ENCODE measurements at regions not wholly inside any gene's neighbourhood (a gene's known extent, or its start where the extent isn't known, plus 50 kb on each side); places are given as distances from the start of the nearest gene placed in this dataset.

GRCh38 chr12:105423237-105423636, 92.7 kb downstream of the C12orf75 start:
- no peak for ATAC-seq
- Mint-ChIP-seq H3K9me3 (no peaks in the 10 kb centered on the region), H3K4me1 (ENCODE audit: low read depth) (no peaks in the 10 kb centered on the region), H3K4me3 (no peak overlapping the region), H3K27me3 (ENCODE audit: low read depth) (peaks cover 7% of the 10 kb centered on the region), H3K36me3 (ENCODE audit: insufficient read depth) (no peaks in the 10 kb centered on the region)
- DNase-seq = no peak

GRCh38 chr12:105423921-105424320, 93.4 kb downstream of the C12orf75 start:
- DNase-seq = no peak
- ATAC-seq = no peak
- H3K27me3 Mint-ChIP-seq (ENCODE audit: low read depth) = peaks cover 9% of the 10 kb centered on the region
- no peak overlapping the region for H3K4me3 Mint-ChIP-seq
- H3K4me1 Mint-ChIP-seq (ENCODE audit: low read depth) = no peaks in the 10 kb centered on the region
- no peaks in the 10 kb centered on the region for H3K9me3 Mint-ChIP-seq
- H3K36me3 Mint-ChIP-seq (ENCODE audit: insufficient read depth) = no peaks in the 10 kb centered on the region

- ATAC-seq (no peak), DNase-seq (no peak)
- H3K36me3 Mint-ChIP-seq (ENCODE audit: insufficient read depth) = no peaks in the 10 kb centered on the region
- no peaks in the 10 kb centered on the region for H3K4me1 Mint-ChIP-seq (ENCODE audit: low read depth)
- peaks cover 11% of the 10 kb centered on the region for H3K27me3 Mint-ChIP-seq (ENCODE audit: low read depth)
- H3K4me3 Mint-ChIP-seq = no peak overlapping the region
- no peaks in the 10 kb centered on the region for H3K9me3 Mint-ChIP-seq
These were observed 95.0 kb downstream of the C12orf75 start for GRCh38 chr12:105425254-105426174.

- ATAC-seq = no peak
- Mint-ChIP-seq H3K36me3 (ENCODE audit: insufficient read depth) (no peaks in the 10 kb centered on the region), H3K4me1 (ENCODE audit: low read depth) (no peaks in the 10 kb centered on the region), H3K9me3 (no peaks in the 10 kb centered on the region), H3K4me3 (no peak overlapping the region), H3K27me3 (ENCODE audit: low read depth) (peaks cover 11% of the 10 kb centered on the region)
- no peak for DNase-seq
These were observed 96.3 kb downstream of the C12orf75 start for GRCh38 chr12:105426766-105427165.

GRCh38 chr12:105427883-105428282, 97.4 kb downstream of the C12orf75 start:
- no peak for DNase-seq

GRCh38 chr12:105428793-105429395, 98.4 kb downstream of the C12orf75 start:
- H3K4me1 Mint-ChIP-seq (ENCODE audit: low read depth) = no peaks in the 10 kb centered on the region
- H3K4me3 Mint-ChIP-seq = no peak overlapping the region
- no peak for ATAC-seq
- H3K27me3 Mint-ChIP-seq (ENCODE audit: low read depth) = peaks cover 13% of the 10 kb centered on the region
- H3K9me3 Mint-ChIP-seq = no peaks in the 10 kb centered on the region
- no peaks in the 10 kb centered on the region for H3K36me3 Mint-ChIP-seq (ENCODE audit: insufficient read depth)
- DNase-seq = no peak

More at GRCh38 chr12:105427883-105428282, 97.4 kb downstream of the C12orf75 start:
- no peak overlapping the region for H3K4me3 Mint-ChIP-seq
- H3K4me1 Mint-ChIP-seq (ENCODE audit: low read depth) = no peaks in the 10 kb centered on the region
- no peaks in the 10 kb centered on the region for H3K9me3 Mint-ChIP-seq
- H3K36me3 Mint-ChIP-seq (ENCODE audit: insufficient read depth) = no peaks in the 10 kb centered on the region
- peak; percentile 46 to 48 for ATAC-seq
- peaks cover 11% of the 10 kb centered on the region for H3K27me3 Mint-ChIP-seq (ENCODE audit: low read depth)

- DNase-seq = no peak
These were observed 99.0 kb downstream of the C12orf75 start for GRCh38 chr12:105429511-105429910.

GRCh38 chr12:105431537-105432100, 101.1 kb downstream of the C12orf75 start:
- H3K36me3 Mint-ChIP-seq (ENCODE audit: insufficient read depth) = no peaks in the 10 kb centered on the region
- DNase-seq (no peak), ATAC-seq (no peak)
- no peaks in the 10 kb centered on the region for H3K9me3 Mint-ChIP-seq
- H3K4me3 Mint-ChIP-seq = no peak overlapping the region
- no peaks in the 10 kb centered on the region for H3K4me1 Mint-ChIP-seq (ENCODE audit: low read depth)
- peaks cover 16% of the 10 kb centered on the region for H3K27me3 Mint-ChIP-seq (ENCODE audit: low read depth)

More at GRCh38 chr12:105429511-105429910, 99.0 kb downstream of the C12orf75 start:
- Mint-ChIP-seq H3K4me1 (ENCODE audit: low read depth) (no peaks in the 10 kb centered on the region), H3K27me3 (ENCODE audit: low read depth) (peaks cover 13% of the 10 kb centered on the region), H3K9me3 (no peaks in the 10 kb centered on the region), H3K4me3 (no peak overlapping the region), H3K36me3 (ENCODE audit: insufficient read depth) (no peaks in the 10 kb centered on the region)
- no peak for ATAC-seq

GRCh38 chr12:105433804-105434203, 103.3 kb downstream of the C12orf75 start:
- no peaks in the 10 kb centered on the region for H3K9me3 Mint-ChIP-seq
- H3K36me3 Mint-ChIP-seq (ENCODE audit: insufficient read depth) = no peaks in the 10 kb centered on the region
- ATAC-seq (no peak), DNase-seq (no peak)
- H3K4me1 Mint-ChIP-seq (ENCODE audit: low read depth) = no peaks in the 10 kb centered on the region
- peaks cover 11% of the 10 kb centered on the region for H3K27me3 Mint-ChIP-seq (ENCODE audit: low read depth)
- no peak overlapping the region for H3K4me3 Mint-ChIP-seq

- Mint-ChIP-seq H3K4me3 (no peak overlapping the region), H3K27me3 (ENCODE audit: low read depth) (peaks cover 12% of the 10 kb centered on the region), H3K4me1 (ENCODE audit: low read depth) (no peaks in the 10 kb centered on the region), H3K9me3 (peaks cover 4% of the 10 kb centered on the region), H3K36me3 (ENCODE audit: insufficient read depth) (no peaks in the 10 kb centered on the region)
- ATAC-seq (no peak), DNase-seq (no peak)
These were observed 106.1 kb downstream of the C12orf75 start for GRCh38 chr12:105436636-105437035.

- DNase-seq = no peak
- peaks cover 15% of the 10 kb centered on the region for H3K27me3 Mint-ChIP-seq (ENCODE audit: low read depth)
These were observed 109.7 kb downstream of the C12orf75 start for GRCh38 chr12:105440037-105440664.

GRCh38 chr12:105443802-105444652, 113.5 kb downstream of the C12orf75 start:
- H3K27me3 Mint-ChIP-seq (ENCODE audit: low read depth) = peaks cover 14% of the 10 kb centered on the region
- H3K4me3 Mint-ChIP-seq = no peak overlapping the region
- H3K4me1 Mint-ChIP-seq (ENCODE audit: low read depth) = no peaks in the 10 kb centered on the region
- DNase-seq (no peak), ATAC-seq (no peak)
- H3K36me3 Mint-ChIP-seq (ENCODE audit: insufficient read depth) = no peaks in the 10 kb centered on the region
- peaks cover 4% of the 10 kb centered on the region for H3K9me3 Mint-ChIP-seq

More at GRCh38 chr12:105440037-105440664, 109.7 kb downstream of the C12orf75 start:
- ATAC-seq = no peak
- no peak overlapping the region for H3K4me3 Mint-ChIP-seq
- H3K9me3 Mint-ChIP-seq = peaks cover 4% of the 10 kb centered on the region
- no peaks in the 10 kb centered on the region for H3K36me3 Mint-ChIP-seq (ENCODE audit: insufficient read depth)
- H3K4me1 Mint-ChIP-seq (ENCODE audit: low read depth) = no peaks in the 10 kb centered on the region

GRCh38 chr12:105444653-105445102, 114.2 kb downstream of the C12orf75 start:
- Mint-ChIP-seq H3K36me3 (ENCODE audit: insufficient read depth) (no peaks in the 10 kb centered on the region), H3K4me3 (no peak overlapping the region), H3K4me1 (ENCODE audit: low read depth) (no peaks in the 10 kb centered on the region), H3K9me3 (peaks cover 4% of the 10 kb centered on the region), H3K27me3 (ENCODE audit: low read depth) (peaks cover 13% of the 10 kb centered on the region)
- no peak for ATAC-seq
- no peak for DNase-seq

Data from activated T-cell treated with anti-CD3 and anti-CD28 coated beads, Interleukin-2, amount 50 U/mL, for 4 hours (primary cell).